Astrocyte of the hippocampus (primary cell): ENCODE measurements at regions not wholly inside any gene's neighbourhood (a gene's known extent, or its start where the extent isn't known, plus 50 kb on each side); places are given as distances from the start of the nearest gene placed in this dataset.

Experiments
- DNase-seq: peaks from one replicate; pipeline ENCODE4 v3.0.0; 2011; ENCODE audit warnings: low read depth, low spot score

DNA sequence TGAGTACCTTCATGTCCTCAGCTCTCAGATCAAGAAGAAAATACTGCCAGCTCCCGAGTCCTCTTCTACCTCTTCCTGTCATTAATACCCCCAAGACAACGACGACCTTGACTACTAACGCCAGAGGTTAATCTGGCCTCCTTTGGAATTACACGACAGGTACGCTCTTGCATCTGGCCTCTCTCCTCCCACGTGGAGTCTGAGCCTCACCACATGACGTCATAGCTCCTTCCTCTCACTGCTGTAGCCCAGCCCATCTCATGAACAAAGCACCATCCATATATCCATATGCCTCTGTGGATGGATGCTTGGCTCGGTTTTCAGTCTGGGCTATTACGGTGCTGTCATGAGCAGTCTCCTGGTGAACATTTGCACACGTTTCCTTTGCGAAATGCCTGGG, 110.2 kb upstream of the TNRC6C start:
- DNase-seq, result no peak

GRCh38 chr17:77849239-77849638, 109.3 kb upstream of the TNRC6C start:
- DNase-seq, result no peak

DNA sequence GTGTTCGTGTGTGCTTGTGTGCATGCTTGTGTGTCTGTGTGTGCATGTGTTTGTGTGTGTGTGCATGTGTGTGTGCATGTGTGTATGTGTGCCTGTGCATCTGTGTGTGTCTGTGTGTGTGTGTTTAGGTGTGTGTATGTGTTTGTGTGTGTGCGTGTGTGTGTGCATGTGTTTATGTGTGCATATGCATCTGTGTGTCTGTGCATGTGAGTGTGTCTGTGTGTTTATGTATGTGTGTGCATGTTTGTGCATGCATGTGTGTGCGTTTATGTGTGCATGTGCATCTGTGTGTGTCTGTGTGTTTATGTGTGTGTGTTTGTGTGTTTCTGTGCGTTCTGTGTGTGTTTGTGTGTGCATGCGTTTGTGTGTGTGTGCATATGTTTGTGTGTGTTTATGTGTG, 106.6 kb upstream of the TNRC6C start:
- DNase-seq, result no peak

DNA sequence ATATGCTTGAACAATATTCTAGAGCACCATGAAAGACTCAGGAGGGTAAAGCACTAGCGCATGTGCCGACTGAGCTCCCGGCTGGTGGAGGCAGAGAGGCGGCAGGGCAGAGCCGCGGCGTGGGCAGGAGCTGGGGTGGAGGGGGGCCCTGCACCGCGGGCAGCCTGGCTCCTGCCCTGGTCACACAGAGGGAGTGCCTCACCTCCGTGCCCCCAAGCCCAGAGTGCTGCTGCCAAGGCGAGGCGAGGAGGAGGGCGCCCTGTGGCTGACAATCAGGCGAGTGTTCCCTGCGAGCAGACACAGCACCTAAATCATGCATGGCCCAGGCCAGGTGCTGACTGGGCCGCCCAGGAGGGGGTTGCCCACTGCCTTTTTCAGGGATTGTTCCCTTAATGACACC, 105.8 kb upstream of the TNRC6C start:
- no peak for DNase-seq

GRCh38 chr17:77853191-77853977, 105.1 kb upstream of the TNRC6C start:
- no peak for DNase-seq

DNA sequence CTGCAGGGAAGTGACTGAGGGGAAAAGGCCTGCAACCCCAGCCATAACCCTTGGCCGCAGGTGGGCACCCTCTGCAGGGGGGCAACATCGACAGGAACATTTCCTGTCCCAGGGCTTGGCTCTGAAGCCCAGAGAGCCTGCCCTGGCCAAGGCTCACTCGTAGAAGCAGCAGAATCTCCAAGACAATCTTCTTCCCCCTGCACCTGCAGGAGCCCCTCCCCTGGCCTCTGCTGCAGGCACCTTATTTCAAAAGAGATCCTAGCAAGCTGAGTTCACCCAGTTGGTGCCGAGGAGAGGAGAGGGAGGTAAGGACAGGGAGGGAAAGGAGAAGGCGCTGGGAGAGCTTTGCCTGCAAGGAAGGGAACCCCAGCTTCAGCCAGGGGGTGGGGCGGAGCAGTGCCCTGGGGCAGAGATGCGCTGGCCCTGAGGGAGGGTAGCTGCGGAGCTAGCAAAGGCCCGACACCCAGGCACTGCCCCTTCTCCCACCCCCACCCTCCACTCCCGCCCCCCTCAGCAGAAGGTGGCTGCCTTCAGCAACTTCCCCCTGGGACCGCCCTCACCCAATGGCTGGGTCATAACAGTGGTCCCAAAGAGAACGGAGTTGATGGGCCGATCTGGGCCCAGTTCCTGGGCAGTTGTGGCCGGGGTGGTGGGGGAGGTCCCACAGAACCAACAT, 104.3 kb upstream of the TNRC6C start:
- no peak for DNase-seq

GRCh38 chr17:77854759-77855745, 103.5 kb upstream of the TNRC6C start:
- no peak for DNase-seq

DNA sequence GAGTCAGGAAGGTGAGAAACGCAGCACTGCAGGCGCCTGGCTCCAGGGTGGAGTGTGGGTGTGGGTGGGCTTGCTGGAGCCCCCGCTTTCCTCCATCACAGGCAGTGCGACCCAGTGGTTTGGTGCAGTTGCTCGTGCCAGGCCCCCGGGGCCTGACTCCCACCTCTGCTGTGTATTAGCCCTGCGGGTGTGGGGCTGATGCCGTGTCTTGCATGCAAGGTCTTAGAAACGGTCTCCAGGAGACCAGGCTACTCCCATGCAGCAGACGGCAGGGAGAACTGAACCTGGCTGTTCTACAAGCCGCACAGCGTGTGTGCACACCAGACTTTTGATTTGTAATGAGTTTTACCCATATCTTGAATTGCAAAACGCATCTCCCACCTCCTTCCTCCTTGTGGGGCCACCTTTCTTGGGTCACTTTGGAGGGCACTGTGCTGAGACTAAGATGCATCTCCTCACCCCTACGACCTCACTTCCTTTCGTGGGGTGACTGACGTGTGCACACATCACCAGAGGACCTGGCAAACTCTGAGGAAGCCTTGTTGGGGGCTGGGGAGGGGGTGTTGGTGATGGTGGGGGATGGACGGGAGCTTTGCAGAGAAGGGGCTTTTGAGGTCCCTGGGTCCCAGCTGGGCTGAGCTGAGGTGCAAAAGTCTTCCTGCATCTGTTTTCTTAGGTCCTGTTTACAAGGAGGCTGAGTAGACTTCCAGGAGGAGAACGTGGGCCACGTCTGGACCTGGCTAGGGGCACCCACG, 101.8 kb upstream of the TNRC6C start:
- DNase-seq, result no peak

- no peak for DNase-seq
Measured at GRCh38 chr17:77857306-77857555, 101.3 kb upstream of the TNRC6C start.

- no peak for DNase-seq
Measured at GRCh38 chr17:77857613-77858012, 100.9 kb upstream of the TNRC6C start.

DNA sequence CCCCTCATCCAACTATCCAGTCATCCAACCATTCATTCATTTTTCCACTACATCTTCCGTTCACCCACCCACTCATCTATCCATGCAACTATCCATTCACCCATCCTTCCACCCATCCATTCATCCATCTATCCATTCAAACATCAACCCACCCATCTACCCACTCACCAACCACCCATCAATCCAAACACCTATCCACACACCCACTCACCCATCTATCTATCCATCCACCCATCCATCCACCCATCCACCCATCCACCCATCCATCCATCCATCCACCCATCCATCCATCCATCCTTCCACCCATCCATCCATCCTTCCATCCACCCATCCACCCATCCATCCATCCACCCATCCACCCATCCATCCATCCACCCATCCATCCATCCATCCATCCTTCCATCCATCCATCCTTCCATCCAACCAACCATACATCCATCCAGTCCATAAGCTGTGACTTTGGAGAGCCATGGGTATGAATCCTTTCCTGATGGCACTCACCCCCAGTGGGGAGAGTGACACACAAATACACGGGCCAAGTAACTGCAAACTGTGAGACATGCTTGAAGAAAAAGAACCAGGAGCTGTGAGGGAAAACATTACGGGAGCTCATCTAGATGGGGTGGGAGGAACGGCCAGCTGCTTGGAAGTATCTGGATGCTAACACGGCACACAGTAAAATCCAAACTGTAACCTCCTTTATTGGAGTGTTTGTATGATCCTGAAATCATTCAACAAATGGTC, 100.0 kb upstream of the TNRC6C start:
- no peak for DNase-seq

DNA sequence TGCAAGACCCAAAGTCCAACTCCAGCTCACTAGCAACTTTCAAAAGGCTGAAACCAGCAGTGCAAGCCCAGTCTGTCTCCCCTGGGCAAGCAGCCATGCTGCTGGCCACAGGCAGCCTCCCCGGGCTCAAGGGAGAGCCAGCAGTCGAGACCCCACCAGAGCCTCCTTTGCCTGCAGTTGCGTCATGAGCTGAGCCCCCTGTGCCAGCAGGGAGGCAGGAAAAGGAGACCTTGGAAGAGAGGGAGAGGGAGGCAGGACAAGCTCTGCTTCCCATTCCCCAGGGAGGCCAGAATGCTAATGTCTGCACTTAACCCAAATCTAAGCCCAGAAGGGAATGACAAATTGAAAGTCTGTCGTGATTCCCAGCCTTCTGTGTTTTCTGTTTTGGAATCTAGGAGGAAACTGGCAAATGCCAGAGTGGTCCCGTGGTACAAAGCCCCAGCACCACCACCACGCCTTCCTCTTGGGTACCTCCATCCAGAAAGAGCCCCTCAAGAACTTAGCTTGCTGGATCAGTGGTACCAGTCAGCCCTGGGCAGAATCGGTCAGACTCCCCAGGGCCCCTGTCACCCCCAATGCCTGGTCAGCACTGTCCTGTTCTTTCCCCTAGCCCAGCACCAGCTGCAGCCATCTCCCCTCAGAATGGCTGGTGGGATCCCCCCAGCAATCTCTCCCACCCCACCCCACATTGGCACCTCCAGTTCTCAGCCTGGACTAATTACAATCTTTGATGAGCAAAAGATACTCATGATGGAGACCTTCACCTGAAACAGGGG, 99.3 kb upstream of the TNRC6C start:
- DNase-seq, result no peak

- DNase-seq, result no peak
Measured at GRCh38 chr17:77861133-77861695, 97.3 kb upstream of the TNRC6C start.

DNA sequence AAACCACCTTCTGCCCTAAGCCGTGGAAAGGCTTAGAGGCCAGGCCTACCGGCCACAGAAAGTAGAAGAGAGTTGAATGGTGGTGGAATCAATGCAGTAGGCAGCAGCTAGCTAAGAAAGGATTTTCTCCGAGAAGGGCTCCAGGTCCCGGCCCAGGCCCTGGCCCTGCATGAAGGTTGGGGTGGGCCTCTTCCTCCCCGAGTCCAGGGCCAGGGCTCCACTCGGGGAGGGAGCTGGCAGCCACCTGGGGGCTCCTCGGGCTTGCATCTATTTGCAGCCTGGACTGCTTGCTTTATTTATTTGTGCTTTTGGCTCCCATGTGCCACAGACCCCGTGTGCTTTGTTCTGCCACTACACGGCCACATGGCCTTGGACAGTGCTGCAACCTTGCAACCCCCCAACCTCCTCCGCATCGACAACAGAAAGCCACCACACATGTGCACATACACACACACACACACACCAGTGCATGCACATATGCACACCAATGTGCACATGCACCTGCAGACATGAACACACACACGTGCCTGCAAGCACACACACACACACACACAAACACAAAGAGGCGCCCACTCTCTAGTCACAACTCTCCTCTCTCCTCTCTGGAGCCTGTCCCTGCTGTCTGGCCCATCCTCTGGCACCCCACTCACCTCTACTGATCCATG, 96.4 kb upstream of the TNRC6C start:
- DNase-seq, result no peak

- DNase-seq, result no peak
Measured at GRCh38 chr17:77862890-77863813, 95.4 kb upstream of the TNRC6C start.

DNA sequence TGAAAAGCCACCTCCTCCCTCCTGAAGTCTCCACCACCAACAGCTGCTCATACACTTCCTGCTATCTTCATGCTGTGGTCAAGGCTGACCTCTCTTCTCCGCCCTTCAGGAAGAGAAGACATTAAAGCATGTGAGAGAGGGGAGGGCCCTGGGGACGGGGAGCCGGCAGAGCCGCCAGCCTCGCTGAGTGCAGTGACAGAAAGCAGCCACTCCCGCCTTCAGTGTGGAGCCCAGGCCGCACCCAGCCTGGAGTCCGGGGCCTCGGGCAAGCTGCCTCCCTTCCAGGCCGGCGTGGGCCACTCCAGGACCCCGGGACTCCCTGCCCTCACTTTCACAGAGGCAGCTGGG, 94.7 kb upstream of the TNRC6C start:
- no peak for DNase-seq

GRCh38 chr17:77864234-77865111, 94.0 kb upstream of the TNRC6C start:
- DNase-seq, result no peak
